H1 (cell line): ENCODE measurements at regions not wholly inside any gene's neighbourhood (a gene's known extent, or its start where the extent isn't known, plus 50 kb on each side); places are given as distances from the start of the nearest gene placed in this dataset.

Experiments
- CTCF ChIA-PET: fragments of 300-600 bp; sonication (Branson Sonifier 250); formaldehyde crosslinking; loops from one replicate; lab custom pipeline; 2021; ENCODE audit not compliant: partially characterized antibody; lab: Charles Lee
- POLR2A ChIA-PET: fragments of 300-600 bp; sonication (Branson Sonifier 250); formaldehyde crosslinking; loops from one replicate; lab custom pipeline; 2021; ENCODE audit warnings: inconsistent platforms; ENCODE audit not compliant: partially characterized antibody; lab: Charles Lee
- DNase-seq, 2 experiments: peaks; one replicate each; pipeline versions ENCODE4 v3.0.0 to v3.0.0-alpha.2; 2010 to 2022; ENCODE audit warnings: low spot score in 2 of 2, low read depth in 1 of 2, mixed read lengths in 1 of 2
- FAIRE-seq: peaks from 2 replicates; lab custom pipeline; 2011; peaks lifted over from hg19 to GRCh38; lab: Jason Lieb, UNC
- H2AFZ ChIP-seq: 2 replicates; pipeline ENCODE4 v1.8.1; 2012; ENCODE audit warnings: low read length, inconsistent platforms
- H2AK5ac ChIP-seq: 2 replicates; pipeline ENCODE4 v1.6.1; 2013; ENCODE audit warnings: low read depth, low read length
- H2BK120ac ChIP-seq: replicated peaks from 2 replicates; pipeline ENCODE3; 2013; ENCODE audit warnings: low read depth, low read length, inconsistent platforms
- H2BK12ac ChIP-seq: 2 replicates; pipeline ENCODE4 v1.6.1; 2013; ENCODE audit warnings: low read depth, low read length
- H2BK15ac ChIP-seq: 2 replicates; pipeline ENCODE4 v1.6.1; 2013; ENCODE audit warnings: low read length
- H2BK20ac ChIP-seq: 2 replicates; pipeline ENCODE4 v1.6.1; 2013; ENCODE audit warnings: low read length
- H2BK5ac ChIP-seq: 2 replicates; pipeline ENCODE4 v1.6.1; 2013; ENCODE audit warnings: low read depth, low read length
- H3K14ac ChIP-seq: 2 replicates; pipeline ENCODE4 v1.6.1; 2013; ENCODE audit warnings: inconsistent platforms; ENCODE audit not compliant: insufficient read length
- H3K18ac ChIP-seq: 2 replicates; pipeline ENCODE4 v1.6.1; 2013; ENCODE audit warnings: low read length; ENCODE audit errors: extremely low read depth
- H3K23ac ChIP-seq: 2 replicates; pipeline ENCODE4 v1.6.1; 2013; ENCODE audit warnings: inconsistent platforms; ENCODE audit not compliant: insufficient read length
- H3K23me2 ChIP-seq: 2 replicates; pipeline ENCODE4 v1.6.1; 2013; ENCODE audit warnings: low read depth, low read length
- H3K27ac ChIP-seq: 2 replicates; pipeline ENCODE4 v1.6.1; 2011; ENCODE audit warnings: low read depth, low read length, inconsistent platforms
- H3K27me3 ChIP-seq, 4 experiments: replicated peaks in 1 of 4; 1 replicate in 1 of 4; 2 replicates in 3 of 4; pipeline versions ENCODE4 v1.6.1 to v1.8.1; 2011 to 2013; ENCODE audit warnings: low read length in 3 of 4, mild to moderate bottlenecking in 3 of 4, inconsistent platforms in 2 of 4, mixed read lengths in 2 of 4, moderate library complexity in 1 of 4; ENCODE audit not compliant: control insufficient read depth in 3 of 4, insufficient read depth in 3 of 4; ENCODE audit errors: extremely low read depth in 1 of 4
- H3K36me3 ChIP-seq, 4 experiments: 2 replicates each; pipeline versions ENCODE4 v1.6.1 to v1.8.1; 2011 to 2013; ENCODE audit warnings: mild to moderate bottlenecking in 4 of 4, low read length in 3 of 4, moderate library complexity in 2 of 4, control low read depth in 1 of 4, inconsistent platforms in 1 of 4; ENCODE audit not compliant: insufficient read depth in 4 of 4, control insufficient read depth in 2 of 4
- H3K4ac ChIP-seq: replicated peaks from 2 replicates; pipeline ENCODE3; 2013; ENCODE audit warnings: low read length, low read depth, mixed read lengths, inconsistent platforms; ENCODE audit not compliant: insufficient read length
- H3K4me1 ChIP-seq, 4 experiments: replicated peaks in 1 of 4; 1 replicate in 1 of 4; 2 replicates in 3 of 4; pipeline versions ENCODE4 v1.6.1 to v1.8.1; 2011 to 2013; ENCODE audit warnings: low read length in 3 of 4, inconsistent platforms in 2 of 4, mixed read lengths in 1 of 4; ENCODE audit not compliant: insufficient read depth in 4 of 4, control insufficient read depth in 3 of 4
- H3K4me2 ChIP-seq, 2 experiments: 2 replicates each; pipeline versions ENCODE4 v1.6.1 to v1.8.1; 2011 to 2013; ENCODE audit warnings: low read depth in 2 of 2, low read length in 2 of 2, control low read depth in 1 of 2, inconsistent platforms in 1 of 2, mild to moderate bottlenecking in 1 of 2; ENCODE audit not compliant: insufficient read depth in 1 of 2
- H3K4me3 ChIP-seq, 4 experiments: fragments of 200-600, 300-600 bp in 1 of 4; sonication (generic), shearing (Covaris generic), sonication (Bioruptor Twin) in 1 of 4; 2 replicates each; pipeline versions ENCODE4 v1.5.1 to v1.8.1; 2011 to 2016; ENCODE audit warnings: low read length in 4 of 4, low read depth in 3 of 4, control low read depth in 2 of 4, inconsistent platforms in 2 of 4, mild to moderate bottlenecking in 2 of 4, mixed read lengths in 1 of 4, moderate library complexity in 1 of 4; ENCODE audit not compliant: insufficient read depth in 2 of 4; ENCODE audit errors: extremely low read depth in 1 of 4
- H3K56ac ChIP-seq: replicated peaks from 2 replicates; pipeline ENCODE3; 2013; ENCODE audit warnings: low read depth, mild to moderate bottlenecking, mixed read lengths, low read length, inconsistent platforms; ENCODE audit not compliant: insufficient read length
- H3K79me1 ChIP-seq: 2 replicates; pipeline ENCODE4 v1.6.1; 2013; ENCODE audit warnings: low read depth, low read length, control low read depth
- H3K79me2 ChIP-seq, 2 experiments: 2 replicates each; pipeline versions ENCODE4 v1.6.1 to v1.8.1; 2012 to 2013; ENCODE audit warnings: low read length in 2 of 2, mild to moderate bottlenecking in 2 of 2, inconsistent platforms in 1 of 2; ENCODE audit not compliant: insufficient read depth in 2 of 2, control insufficient read depth in 1 of 2
- H3K9ac ChIP-seq, 4 experiments: replicated peaks in 1 of 4; 1 replicate in 1 of 4; 2 replicates in 3 of 4; pipeline versions ENCODE4 v1.6.1 to v1.8.1; 2011 to 2013; ENCODE audit warnings: low read depth in 3 of 4, low read length in 3 of 4, control low read depth in 2 of 4, mild to moderate bottlenecking in 2 of 4, moderate library complexity in 2 of 4, inconsistent platforms in 1 of 4; ENCODE audit errors: extremely low read depth in 1 of 4
- H3K9me3 ChIP-seq, 2 experiments: 2 replicates each; pipeline versions ENCODE4 v1.6.1 to v1.8.1; 2012 to 2013; ENCODE audit warnings: mild to moderate bottlenecking in 2 of 2, moderate library complexity in 2 of 2, control low read depth in 1 of 2, inconsistent platforms in 1 of 2, low read depth in 1 of 2, low read length in 1 of 2, mixed read lengths in 1 of 2; ENCODE audit not compliant: insufficient read depth in 2 of 2
- H4K20me1 ChIP-seq, 2 experiments: replicated peaks in 1 of 2; 2 replicates each; pipeline versions ENCODE3 to v1.8.1; 2011 to 2013; ENCODE audit warnings: inconsistent platforms in 2 of 2, low read length in 2 of 2, mild to moderate bottlenecking in 1 of 2; ENCODE audit not compliant: insufficient read depth in 2 of 2, control insufficient read depth in 1 of 2
- H4K5ac ChIP-seq: 2 replicates; pipeline ENCODE4 v1.6.1; 2013; ENCODE audit warnings: low read length, low read depth, mixed read lengths, inconsistent platforms; ENCODE audit not compliant: insufficient read length
- H4K8ac ChIP-seq: 2 replicates; pipeline ENCODE4 v1.8.0; 2013; ENCODE audit warnings: mild to moderate bottlenecking, moderate library complexity, low read length, inconsistent platforms; ENCODE audit not compliant: insufficient read depth; ENCODE audit errors: extremely low read depth
- H4K91ac ChIP-seq: replicated peaks from 2 replicates; pipeline ENCODE3; 2013; ENCODE audit warnings: low read length, mixed read lengths, inconsistent platforms; ENCODE audit not compliant: insufficient read length
- ATF2 ChIP-seq: IDR thresholded peaks from 2 replicates; pipeline ENCODE4 v1.6.1; 2012; ENCODE audit warnings: low read length, inconsistent platforms
- CBX8 ChIP-seq: fragments of 300-800, 300-1000 bp; sonication (generic); IDR thresholded peaks from 2 replicates; pipeline ENCODE4 v1.7.1; 2016; ENCODE audit warnings: low read depth, low read length, borderline replicate concordance
- HDAC6 ChIP-seq: IDR thresholded peaks from one replicate; pipeline ENCODE4 v1.7.1; 2012; ENCODE audit warnings: low read depth, mild to moderate bottlenecking, inconsistent platforms, low read length, moderate library complexity
- JUND ChIP-seq: IDR thresholded peaks from 2 replicates; pipeline ENCODE4 v1.6.1; 2011; ENCODE audit warnings: mild to moderate bottlenecking, improper control_type of control experiment, low read length
- PHF8 ChIP-seq: fragments of 200-600 bp; sonication (generic); conservative IDR thresholded peaks from 2 replicates; pipeline ENCODE4 v1.7.1; 2012; ENCODE audit warnings: low read depth, mild to moderate bottlenecking, inconsistent platforms, low read length, moderate library complexity
- RAD21 ChIP-seq, 2 experiments: IDR thresholded peaks in 1 of 2; conservative IDR thresholded peaks in 1 of 2; 2 replicates each; pipeline ENCODE4 v1.6.1; 2011; ENCODE audit warnings: low read depth in 2 of 2, low read length in 2 of 2, improper control_type of control experiment in 1 of 2, inconsistent platforms in 1 of 2, mild to moderate bottlenecking in 1 of 2, moderate library complexity in 1 of 2
- RFX5 ChIP-seq: IDR thresholded peaks from 2 replicates; pipeline ENCODE4 v1.6.1; 2011; ENCODE audit warnings: low read depth, low read length, improper control_type of control experiment, borderline replicate concordance
- SIN3A ChIP-seq, 2 experiments: IDR thresholded peaks in 1 of 2; conservative IDR thresholded peaks in 1 of 2; 2 replicates each; pipeline ENCODE4 v1.6.1; 2011 to 2012; ENCODE audit warnings: low read length in 2 of 2, improper control_type of control experiment in 1 of 2, low read depth in 1 of 2, mild to moderate bottlenecking in 1 of 2
- SIRT6 ChIP-seq: IDR thresholded peaks from one replicate; pipeline ENCODE4 v1.7.1; 2012; ENCODE audit warnings: low read length, inconsistent platforms
- TBP ChIP-seq: IDR thresholded peaks from 2 replicates; pipeline ENCODE4 v1.6.1; 2011; ENCODE audit warnings: low read depth, low read length, improper control_type of control experiment
- TEAD4 ChIP-seq: IDR thresholded peaks from 2 replicates; pipeline ENCODE4 v1.6.1; 2012; ENCODE audit warnings: low read depth, low read length, inconsistent platforms, mixed read lengths
- ZNF274 ChIP-seq: IDR thresholded peaks from 2 replicates; pipeline ENCODE4 v1.7.0; 2012; ENCODE audit warnings: low read length, borderline replicate concordance; ENCODE audit errors: extremely low read depth
- WGBS, 2 experiments: shearing (Covaris generic) in 1 of 2; methylation state at CpG; one replicate each; pipeline versions ENCODE4 v1.1.6 to v1.1.7; 2013 to 2015; ENCODE audit warnings: low lambda C conversion rate in 2 of 2, mixed read lengths in 2 of 2, inconsistent platforms in 1 of 2, low coverage in 1 of 2, missing lambda C conversion rate in 1 of 2; ENCODE audit not compliant: insufficient replicate concordance in 2 of 2, insufficient coverage in 1 of 2, insufficient read length in 1 of 2; ENCODE audit errors: extremely low coverage in 1 of 2, missing lambda C conversion rate in 1 of 2; 5-methylcytosine and 5-hydroxymethylcytosine counted together

- DNase-seq = no peak
- 84% methylated on average over 3 of the region's 3 CpGs; no CpG with 5 or more reads in 1 of the 2 experiments for WGBS, 2 experiments
Measured at GRCh38 chr5:159548517-159548916, 218.2 kb upstream of the IL12B start.

More at GRCh38 chr5:159548517-159548916, 218.2 kb upstream of the IL12B start:
- H3K23ac ChIP-seq = no peak overlapping the region
- POLR2A ChIA-PET = no interaction called here
- H3K9ac ChIP-seq = no peak overlapping the region
- H3K36me3 ChIP-seq = no peaks in the 10 kb centered on the region
- no peak overlapping the region for H3K4ac ChIP-seq
- H2AFZ ChIP-seq = no peak overlapping the region
- H3K14ac ChIP-seq = no peak overlapping the region
- TF ChIP-seq ATF2 = no peak
- no peak for TF ChIP-seq HDAC6
- TF ChIP-seq SIN3A (conservative IDR thresholded peaks at IDR 0.05 in 1 of 2, IDR thresholded peaks at IDR 0.05 in 1 of 2; ENCODE audit: low read depth in 1 of 2, low read length in 2 of 2) = no peak
- no peak for TF ChIP-seq JUND
- no peak for TF ChIP-seq RAD21 (IDR thresholded peaks at IDR 0.05 in 1 of 2, conservative IDR thresholded peaks at IDR 0.05 in 1 of 2; ENCODE audit: low read depth in 2 of 2, low read length in 2 of 2)
- no peak for TF ChIP-seq RFX5
- TF ChIP-seq ZNF274 = no peak
- TF ChIP-seq TBP = no peak
- TF ChIP-seq PHF8 = no peak
- TF ChIP-seq TEAD4 = no peak
- no peak for TF ChIP-seq CBX8
- TF ChIP-seq SIRT6 = no peak
- H3K9me3 ChIP-seq = peaks cover 2 to 4% of the 10 kb centered on the region in 2 experiments; a peak in 1 of 4 replicates
- H4K91ac ChIP-seq = no peak overlapping the region
- no peak overlapping the region for H3K18ac ChIP-seq
- no peaks in the 10 kb centered on the region for H3K79me1 ChIP-seq
- no peaks in the 10 kb centered on the region for H3K79me2 ChIP-seq
- H3K23me2 ChIP-seq = no peaks in the 10 kb centered on the region
- no peak overlapping the region for H3K56ac ChIP-seq
- no peak for FAIRE-seq
- no peak overlapping the region for H2BK15ac ChIP-seq
- no peak overlapping the region for H2BK20ac ChIP-seq
- CTCF ChIA-PET = no interaction called here
- H2BK12ac ChIP-seq = no peak overlapping the region
- no peak overlapping the region for H3K27ac ChIP-seq
- no peak overlapping the region for H3K4me3 ChIP-seq
- no peak overlapping the region for H2BK120ac ChIP-seq
- no peak overlapping the region for H2BK5ac ChIP-seq
- no peak overlapping the region for H2AK5ac ChIP-seq
- no peaks in the 10 kb centered on the region for H3K4me1 ChIP-seq
- no peak overlapping the region for H4K5ac ChIP-seq
- H4K8ac ChIP-seq = no peak overlapping the region
- H3K4me2 ChIP-seq = no peak overlapping the region
- no peaks in the 10 kb centered on the region for H4K20me1 ChIP-seq
- H3K27me3 ChIP-seq = no peaks in the 10 kb centered on the region
